Renal cortex interstitium (tissue), 11 donors: ENCODE measurements at regions not wholly inside any gene's neighbourhood (a gene's known extent, or its start where the extent isn't known, plus 50 kb on each side); places are given as distances from the start of the nearest gene placed in this dataset.
"Not testable (repeated sequence)": the region's sequence is repeated elsewhere in the genome, so short reads cannot be mapped to it uniquely, and the experiment has no call there.

Source experiments
- DNase-seq, 11 donors: peaks; one replicate each; pipeline ENCODE4 v3.0.0-alpha.2; 2013; ENCODE audit warnings: low read depth in 9 of 11, low spot score in 4 of 11; ENCODE audit errors: extremely low read depth in 1 of 11

DNA sequence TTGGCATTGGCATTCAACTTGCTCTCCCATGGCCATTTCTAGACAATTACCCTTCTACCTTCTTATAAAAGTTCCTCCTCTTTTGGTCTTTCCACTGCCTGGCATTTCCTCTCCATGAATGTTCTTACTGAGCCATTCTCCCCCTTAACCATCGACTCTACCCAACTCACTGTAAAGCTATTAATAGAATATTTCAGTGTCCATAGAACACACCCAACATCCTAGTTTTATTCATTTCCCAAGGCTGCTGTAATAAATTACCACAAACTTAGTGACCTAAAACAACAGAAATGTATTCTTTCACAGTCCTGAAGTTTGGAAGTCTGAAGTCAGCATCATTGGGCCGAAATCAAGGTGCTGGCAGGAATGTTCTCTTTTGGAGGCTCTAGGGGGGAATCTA, 170.0 kb upstream of the ATP5MC3 start:
- DNase-seq = no peak

DNA sequence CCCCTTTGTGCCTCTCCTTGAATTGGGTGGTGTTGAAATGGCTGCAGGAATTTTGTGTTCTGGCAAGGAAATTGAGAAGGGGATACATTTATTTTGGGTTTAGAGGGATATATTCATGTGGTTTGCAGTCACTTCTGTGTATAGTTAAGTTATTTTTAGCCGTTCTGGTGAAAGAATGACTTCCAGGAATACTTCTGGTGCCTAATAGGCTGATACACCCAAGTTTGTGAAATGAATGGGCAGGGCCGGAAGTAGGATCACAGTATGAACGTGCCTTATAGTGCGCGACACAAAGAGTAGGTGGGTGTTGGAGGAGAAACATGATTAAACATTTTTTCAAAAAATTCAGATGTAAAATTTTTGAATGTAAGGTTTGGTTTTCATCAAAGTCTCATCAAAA, 168.6 kb upstream of the ATP5MC3 start:
- no peak for DNase-seq

DNA sequence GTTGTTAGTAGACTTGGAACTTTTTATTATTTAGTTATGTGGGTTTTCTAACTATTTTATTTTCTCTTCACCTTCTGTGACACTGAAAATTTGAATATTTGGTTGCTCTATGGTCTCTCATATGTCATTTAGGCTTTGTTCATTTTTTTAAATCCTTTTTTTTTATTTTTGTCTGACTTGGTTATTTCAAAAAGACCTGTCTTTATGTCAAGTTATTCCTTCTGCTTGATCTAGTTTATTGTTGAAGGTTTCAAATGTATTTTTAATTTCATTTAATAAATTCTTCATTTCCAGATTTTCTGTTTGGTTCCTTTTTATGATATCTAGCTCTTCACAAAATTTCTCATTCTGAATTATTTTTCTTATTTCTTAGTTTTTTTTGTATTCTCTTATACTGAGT, 160.6 kb upstream of the ATP5MC3 start:
- DNase-seq = no peak

DNA sequence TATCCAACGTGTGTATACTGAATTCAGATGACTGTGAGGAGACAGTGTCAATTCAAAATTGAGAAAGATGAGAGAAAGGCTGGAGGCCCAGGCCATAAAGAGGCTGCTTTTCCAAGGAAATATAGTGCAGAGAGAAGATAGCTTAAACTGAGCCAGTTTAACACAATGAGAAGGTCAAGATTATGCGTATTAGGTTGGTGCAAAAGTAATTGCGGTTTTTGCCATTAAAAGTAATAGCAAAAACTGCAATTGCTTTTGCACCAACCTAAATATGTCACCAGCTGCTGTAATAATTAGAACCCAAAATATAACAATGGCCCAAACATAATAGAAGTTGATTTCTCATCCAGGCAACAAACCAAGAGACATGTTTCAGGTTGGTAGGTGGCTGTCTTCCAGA, 148.7 kb upstream of the ATP5MC3 start:
- DNase-seq = no peak

DNA sequence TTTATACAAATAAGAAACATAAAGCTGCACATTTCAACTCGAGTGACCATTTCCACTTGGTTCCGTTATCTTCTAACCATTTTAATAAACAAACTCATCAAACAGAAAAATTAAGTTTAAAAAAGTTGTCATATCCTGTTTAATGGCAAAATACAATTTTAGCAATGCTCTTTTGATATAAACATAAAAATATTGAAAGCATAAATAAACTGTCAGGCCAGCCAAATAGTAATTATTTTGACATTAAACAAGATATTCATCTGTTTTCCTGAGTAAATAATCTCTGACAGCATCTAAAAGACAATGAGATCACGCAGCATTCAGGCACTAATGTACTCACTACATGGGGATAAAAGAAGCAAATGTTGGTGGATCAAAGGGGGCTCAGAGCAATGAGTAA, 145.3 kb upstream of the ATP5MC3 start:
- DNase-seq = peak in 4 of 11 donors; percentile 7 to 19 (median 10)

DNA sequence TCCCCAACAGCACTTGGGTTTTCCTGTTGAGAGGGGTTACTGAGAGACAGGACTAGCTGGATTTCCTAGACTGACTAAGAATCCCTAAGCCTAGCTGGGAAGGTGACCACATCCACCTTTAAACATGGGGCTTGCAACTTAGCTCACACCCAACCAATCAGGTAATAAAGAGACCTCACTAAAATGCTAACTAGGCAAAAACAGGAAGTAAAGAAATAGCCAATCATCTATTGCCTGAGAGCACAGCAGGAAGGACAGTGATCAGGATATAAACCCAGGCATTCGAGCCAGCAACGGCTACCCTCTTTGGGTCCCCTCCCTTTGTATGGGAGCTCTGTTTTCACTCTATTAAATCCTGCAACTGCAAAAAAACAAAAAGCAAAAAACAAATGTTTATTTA, 144.7 kb upstream of the ATP5MC3 start:
- DNase-seq = not testable (repeated sequence)

DNA sequence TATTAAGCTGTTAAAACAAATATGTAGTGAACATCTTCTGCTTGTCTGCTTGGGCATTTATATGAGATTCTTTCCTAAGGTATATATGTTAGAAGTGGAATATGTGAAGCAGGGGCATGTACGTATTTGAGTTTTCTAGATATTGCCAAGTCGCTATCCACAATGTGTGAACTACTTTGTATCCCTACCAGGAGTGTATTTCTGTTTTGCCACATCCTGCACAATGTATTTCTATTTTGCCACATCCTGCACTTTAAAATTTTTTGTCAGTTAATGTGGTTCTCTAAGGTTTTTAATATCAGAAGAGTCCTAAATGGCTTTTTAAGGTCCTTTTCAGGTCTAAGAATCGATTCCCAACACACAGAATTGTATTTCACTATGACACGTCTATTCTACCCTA, 141.7 kb upstream of the ATP5MC3 start:
- no peak for DNase-seq

DNA sequence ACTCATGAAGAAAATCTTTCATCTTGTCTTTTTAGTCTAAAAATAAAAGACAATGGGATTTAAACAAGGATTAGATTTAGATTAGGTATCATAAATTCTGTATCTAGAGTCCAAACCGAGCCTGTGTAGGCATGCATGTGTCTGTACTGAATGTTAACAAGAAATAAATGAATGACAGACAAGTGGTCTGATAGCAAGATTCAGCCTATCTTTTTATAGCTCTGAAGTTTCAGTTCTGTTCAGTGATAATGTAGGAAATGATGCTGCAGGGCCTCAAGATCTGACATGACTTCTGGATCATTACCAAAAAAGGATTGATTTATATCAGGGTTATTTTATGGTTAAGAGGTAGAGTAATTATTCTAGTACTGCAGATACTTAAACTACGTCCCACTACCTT, 137.0 kb upstream of the ATP5MC3 start:
- no peak for DNase-seq

DNA sequence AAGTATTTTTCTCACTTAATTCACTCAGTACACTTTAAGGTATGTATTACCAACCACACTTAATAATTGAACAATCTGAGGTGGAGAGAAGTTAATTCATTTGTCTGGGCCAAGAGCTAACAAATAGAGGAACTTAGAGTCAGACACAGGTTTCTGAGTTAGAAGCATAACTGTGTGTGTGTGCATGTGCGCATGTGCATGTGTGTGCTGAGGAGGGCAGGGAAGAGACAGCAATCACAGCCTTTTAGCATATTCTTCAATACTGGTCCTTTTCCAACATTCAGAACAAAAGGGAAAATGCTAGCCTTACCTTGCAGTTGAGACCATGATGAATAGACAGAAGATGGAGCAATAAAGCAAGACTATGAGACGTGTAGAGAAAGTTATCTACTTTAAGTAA, 136.2 kb upstream of the ATP5MC3 start:
- no peak for DNase-seq

DNA sequence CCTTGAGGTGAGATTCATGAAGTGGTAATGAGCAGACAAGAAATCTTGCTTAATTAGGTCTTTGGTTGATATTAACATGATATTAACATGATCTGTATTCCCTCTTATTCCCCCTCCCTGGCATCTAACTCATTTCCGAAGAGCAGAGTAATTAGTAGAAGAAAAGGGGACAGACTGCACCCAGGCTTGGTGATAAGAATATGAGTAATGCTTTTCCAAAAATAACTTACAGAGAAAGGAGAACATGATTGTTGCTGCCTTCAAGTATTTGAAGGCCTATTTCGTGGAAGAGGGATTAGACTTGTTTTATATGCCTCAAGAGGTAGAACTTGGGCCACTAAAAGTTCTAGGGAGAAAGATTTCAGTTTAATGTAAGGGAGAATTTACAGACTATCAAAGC, 130.6 kb upstream of the ATP5MC3 start:
- DNase-seq = no peak

DNA sequence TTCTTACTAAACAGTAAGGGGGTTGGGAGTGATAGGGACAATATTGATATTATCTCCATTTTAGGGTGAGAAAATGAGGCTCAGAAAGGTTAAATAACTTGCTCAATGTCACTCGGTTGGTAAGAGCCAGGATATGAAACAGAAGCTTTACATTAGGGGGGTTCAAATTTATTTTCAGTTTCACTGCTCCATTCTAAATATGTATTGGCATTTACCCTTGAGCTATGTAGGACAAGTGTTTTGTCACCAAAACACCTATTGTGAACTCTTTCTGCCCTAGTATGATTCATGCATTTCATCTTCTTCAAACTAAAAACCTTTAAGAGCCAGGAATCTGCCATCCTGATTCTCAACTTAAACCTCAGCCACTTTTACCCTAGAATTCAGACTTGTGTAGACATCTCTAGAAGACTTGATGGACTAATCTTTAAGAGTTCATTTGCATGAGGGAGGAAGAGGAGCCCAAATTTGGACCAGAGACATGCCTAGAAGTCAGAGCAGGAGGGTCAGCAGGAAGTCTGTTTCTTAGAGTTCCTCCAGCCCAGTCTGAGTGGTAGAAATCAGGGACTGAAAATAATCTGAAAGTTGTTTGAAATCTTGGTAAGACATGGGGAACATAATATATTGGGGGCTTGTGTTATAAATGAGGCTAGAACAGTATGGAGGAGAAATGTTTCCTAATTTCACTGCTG, 129.4 kb upstream of the ATP5MC3 start:
- DNase-seq = no peak

DNA sequence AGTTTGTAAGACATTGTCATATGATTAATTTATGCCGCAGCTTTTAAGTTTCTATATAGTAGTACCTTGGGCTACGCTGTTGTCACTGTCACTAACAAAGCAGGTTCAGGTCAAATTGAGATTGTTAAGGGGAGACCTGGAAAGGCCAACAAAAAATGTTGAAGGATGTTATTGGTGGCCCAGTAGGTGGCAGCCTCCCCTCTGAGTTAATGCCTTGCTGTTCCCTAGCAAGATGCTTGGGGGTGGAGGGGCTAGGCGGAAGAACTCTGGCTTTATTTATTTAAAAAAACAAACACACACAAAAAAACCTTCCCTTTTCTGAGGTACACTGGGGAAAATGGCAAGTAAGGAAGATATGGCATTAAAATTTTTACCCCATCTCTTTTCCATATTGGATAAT, 128.3 kb upstream of the ATP5MC3 start:
- DNase-seq = peak in 5 of 11 donors; percentile 8 to 24 (median 11)

DNA sequence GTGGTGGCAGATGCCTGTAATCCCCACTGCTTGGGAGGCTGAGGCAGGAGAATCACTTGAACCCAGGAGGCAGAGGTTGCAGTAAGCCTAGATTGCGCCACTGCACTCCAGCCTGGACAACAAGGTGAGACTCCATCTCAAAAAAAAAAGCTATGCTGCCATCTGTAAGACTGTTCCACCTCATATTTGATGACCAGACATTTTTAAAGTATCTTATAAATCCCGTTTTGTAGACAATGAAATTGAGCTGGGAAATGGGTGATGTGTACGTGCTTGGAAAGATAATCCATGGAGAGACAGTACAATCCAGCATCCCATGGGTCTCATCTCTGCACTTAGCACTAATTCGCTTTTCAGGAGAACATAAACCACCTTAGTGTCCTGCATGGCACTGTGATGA, 126.5 kb upstream of the ATP5MC3 start:
- DNase-seq = no peak

DNA sequence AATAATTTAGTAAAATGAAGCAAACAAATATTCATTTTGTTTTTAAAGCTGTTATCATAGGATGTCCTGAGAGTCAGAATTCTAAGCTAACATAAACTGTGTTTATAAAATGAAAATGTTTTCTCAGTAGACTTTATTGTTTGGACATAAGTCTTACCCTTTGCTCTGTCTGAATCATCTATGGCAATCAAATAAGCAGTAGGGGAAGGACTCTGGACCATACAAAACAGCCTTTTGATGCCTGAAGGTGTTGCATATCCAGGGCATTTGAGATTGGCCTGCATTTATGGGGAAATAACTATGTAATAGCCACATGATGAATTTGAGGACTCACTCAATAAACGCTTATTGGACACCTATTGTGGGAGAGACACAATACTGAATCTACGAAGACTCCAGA, 123.0 kb upstream of the ATP5MC3 start:
- no peak for DNase-seq

DNA sequence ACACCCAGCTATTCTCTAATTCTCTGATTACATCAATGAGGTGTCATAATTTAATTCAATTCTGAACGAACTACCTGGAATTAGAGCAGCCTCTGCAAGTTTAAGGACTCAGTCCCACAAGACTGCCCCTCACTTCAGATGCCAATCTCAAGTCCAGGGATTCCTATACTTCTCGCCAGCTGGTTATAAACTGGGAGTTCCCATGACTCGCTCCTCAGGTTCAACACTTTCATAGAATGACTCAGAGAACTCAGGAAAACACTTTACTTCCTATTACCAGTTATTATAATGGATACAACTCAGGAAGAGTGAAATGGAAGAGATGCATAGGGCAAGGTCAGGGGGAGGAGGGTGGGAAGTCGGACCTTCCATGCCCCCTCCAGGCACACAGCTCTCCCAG, 112.3 kb upstream of the ATP5MC3 start:
- no peak for DNase-seq

DNA sequence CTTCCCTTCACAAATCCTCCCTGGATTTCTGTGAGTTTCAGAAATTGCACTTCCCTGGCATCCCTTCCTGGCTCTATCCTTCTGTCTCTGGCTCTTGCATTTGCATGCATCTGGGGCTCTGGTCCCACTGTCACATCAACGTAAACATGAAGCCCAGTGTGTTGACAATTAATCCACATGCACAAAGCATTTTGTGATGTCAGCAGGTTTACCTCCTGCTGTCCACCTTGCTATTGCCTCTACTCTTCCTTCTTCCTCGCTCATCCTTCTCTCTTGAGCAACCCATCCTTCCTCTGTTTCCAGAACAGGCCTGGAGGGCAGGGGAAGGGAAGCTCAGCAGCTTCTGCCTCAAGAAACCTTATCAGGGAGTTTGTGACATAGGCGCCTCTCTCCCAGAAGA, 111.7 kb upstream of the ATP5MC3 start:
- DNase-seq = no peak

DNA sequence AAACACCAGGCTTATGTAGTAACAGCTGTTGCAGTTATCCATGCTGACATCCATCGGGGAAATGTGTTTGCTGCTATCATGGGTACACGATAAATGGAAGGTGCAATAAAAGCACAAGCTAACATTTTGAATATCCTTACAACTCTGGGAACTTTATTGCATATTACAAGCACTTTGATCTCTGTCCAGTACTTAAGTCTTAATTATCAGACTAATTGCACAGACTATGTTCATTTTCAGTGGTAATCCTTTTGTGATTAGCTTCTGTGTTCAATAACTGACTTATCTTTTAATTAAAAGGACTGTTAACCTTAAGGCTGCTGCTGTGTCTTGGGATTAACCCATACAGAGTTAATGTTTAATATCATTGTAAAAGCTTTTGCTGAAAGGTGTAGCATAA, 101.4 kb upstream of the ATP5MC3 start:
- DNase-seq = no peak

DNA sequence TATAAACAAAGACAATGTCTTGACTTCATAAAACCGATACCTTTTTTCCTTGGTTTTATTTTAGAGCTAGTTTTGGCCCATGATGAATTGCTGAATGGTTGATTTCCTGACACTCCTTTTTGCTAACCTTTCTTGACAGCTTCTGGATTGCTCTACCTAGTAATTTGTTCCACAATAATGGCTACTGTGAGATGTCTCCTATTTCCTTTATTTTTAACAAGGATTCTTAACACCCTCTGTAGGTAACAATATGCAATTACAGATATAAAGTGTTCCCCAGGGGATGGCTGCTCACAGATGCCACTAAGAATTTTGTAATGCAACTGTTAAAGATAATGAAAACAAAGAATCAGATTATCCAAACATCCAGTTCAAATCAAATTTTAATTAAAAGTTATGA, 100.8 kb upstream of the ATP5MC3 start:
- DNase-seq = peak in 6 of 11 donors; percentile 8 to 36 (median 23)

DNA sequence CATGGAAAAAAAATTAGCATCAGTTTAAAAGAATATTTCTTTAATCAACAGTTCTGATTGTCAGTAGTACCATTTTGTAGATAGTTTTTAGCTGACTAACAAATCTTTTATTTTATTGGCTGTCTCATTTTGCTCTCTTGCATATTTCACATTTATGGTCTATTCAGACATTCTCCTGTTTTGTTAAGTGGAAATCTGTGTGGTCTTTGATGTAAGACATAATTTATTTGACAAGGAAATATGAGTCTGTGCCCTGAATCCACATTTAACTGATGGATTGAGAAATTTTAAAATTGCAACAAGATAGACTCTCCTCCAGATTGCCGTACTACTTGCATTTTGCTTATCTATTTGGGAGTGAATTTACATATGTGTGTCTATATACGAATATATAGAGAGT, 96.3 kb upstream of the ATP5MC3 start:
- peak in 1 of 11 donors; percentile 28 for DNase-seq

DNA sequence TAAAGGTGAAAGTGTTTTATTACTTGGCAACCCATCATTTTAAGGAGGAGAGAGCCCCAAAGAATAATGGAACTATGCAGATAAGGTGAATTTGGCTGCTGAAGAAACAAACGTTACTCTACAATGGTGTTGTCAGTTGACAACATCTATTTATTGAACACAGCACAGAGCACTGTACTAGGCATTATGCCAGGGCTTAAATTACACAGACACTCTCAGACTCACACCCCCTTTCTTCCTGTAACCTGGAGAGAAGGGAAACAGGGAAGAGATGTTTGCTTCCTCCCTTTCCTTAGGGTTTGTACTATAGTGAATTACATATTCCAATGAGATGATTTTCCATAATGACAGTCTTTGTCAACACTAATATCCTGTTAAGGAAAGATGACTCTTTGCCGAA, 94.0 kb upstream of the ATP5MC3 start:
- no peak for DNase-seq

DNA sequence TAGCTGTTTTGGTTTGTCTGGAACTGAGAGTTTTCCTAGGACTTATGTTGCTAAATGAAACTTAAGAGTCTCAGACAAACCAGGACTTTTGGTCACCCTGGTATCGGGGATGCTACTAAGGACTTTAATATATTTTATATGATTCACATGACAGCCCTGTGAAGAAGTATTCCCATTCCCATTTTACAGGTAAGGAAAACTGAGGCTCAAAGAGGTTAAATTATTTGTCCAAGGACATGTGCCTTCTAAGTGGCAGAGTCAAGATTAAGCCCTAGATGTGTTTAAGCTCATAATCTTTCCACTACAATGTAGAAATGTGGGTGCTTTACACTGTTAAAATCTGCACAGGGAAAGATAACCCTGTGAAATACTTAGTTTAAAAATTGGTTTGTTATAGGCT, 77.7 kb upstream of the ATP5MC3 start:
- no peak for DNase-seq
